Testis (tissue), 2 donors: ENCODE measurements at regions not wholly inside any gene's neighbourhood (a gene's known extent, or its start where the extent isn't known, plus 50 kb on each side); places are given as distances from the start of the nearest gene placed in this dataset.

Source experiments
- CTCF ChIP-seq, 3 experiments: fragments of 450-650 bp in 2 of 3; fragments of 200-600 bp in 1 of 3; sonication (generic) in 1 of 3; IDR thresholded peaks; one replicate each; pipeline ENCODE4 v1.5.1; 2016 to 2019; ENCODE audit warnings: antibody characterized with exemption in 3 of 3, mild to moderate bottlenecking in 2 of 3, moderate library complexity in 1 of 3
- POLR2A ChIP-seq: fragments of 450-650 bp; IDR thresholded peaks from one replicate; pipeline ENCODE4 v1.6.1; 2017; ENCODE audit warnings: antibody characterized with exemption, mild to moderate bottlenecking, moderate library complexity

- TF ChIP-seq CTCF (IDR thresholded peaks at IDR 0.05) (no peak), POLR2A (no peak)
Measured at GRCh38 chr6:67889682-67889995, 745.4 kb upstream of the ADGRB3 start.
